Stimulated activated CD4-positive, alpha-beta T cell treated with anti-CD3 and anti-CD28 coated beads, TNF-alpha, amount 100 ng/mL, for 24 hours (primary cell): ENCODE measurements at regions not wholly inside any gene's neighbourhood (a gene's known extent, or its start where the extent isn't known, plus 50 kb on each side); places are given as distances from the start of the nearest gene placed in this dataset.

Experiments
- DNase-seq, 3 experiments: peaks; one replicate each; pipeline ENCODE4 v3.0.0-alpha.2; 2020; ENCODE audit warnings: low read depth in 3 of 3

GRCh38 chr3:30355622-30356021, 250.8 kb upstream of the TGFBR2 start:
- DNase-seq: no peak

GRCh38 chr3:30356866-30357753, 249.3 kb upstream of the TGFBR2 start:
- no peak for DNase-seq

DNA sequence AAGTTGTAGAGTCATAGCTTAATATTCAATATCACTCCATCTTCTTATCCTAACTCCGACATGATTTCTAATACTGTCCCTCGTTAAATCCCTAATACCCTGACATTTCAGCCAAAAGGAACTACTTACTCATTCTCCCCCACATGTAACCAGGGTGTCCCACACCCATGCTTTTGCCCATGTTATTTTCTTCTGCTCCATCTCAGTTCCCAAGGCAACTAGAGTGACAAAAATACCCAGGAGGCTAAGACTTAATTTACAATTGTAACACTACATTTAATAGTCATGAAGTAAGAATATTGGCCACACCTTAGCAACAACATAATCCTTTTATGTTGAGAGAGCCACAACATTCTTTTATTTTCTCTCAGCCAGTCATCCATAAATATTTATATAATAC, 248.5 kb upstream of the TGFBR2 start:
- no peak for DNase-seq

GRCh38 chr3:30358871-30359270, 247.5 kb upstream of the TGFBR2 start:
- no peak for DNase-seq

GRCh38 chr3:30368978-30369377, 237.4 kb upstream of the TGFBR2 start:
- DNase-seq: no peak

DNA sequence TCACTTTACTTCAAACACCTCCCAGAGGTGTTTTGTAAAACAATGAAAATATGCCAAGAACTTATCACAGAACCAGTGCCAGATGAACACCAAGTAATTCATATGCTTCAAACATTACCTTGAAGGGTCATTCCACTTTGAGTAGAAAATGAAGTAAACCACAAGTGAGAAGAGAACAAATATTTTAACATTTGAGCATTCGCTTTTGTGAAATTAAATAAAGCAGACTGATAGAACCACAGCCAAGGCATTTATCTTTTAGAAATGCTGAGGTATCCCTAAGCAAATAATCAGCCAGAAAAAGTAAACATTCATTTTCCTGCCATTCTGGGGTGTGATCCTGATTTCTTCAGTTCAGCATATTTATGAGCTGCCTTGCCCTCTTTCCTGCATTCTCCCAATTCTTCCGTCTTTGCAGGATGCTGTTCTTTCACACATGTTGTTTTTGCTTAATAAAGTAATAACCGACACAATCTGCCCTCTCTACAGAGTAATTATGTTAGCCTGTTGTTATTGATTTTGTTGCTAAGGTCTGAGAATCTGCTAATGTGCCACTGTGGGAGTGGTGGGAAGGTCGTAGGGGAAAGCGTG, 235.6 kb upstream of the TGFBR2 start:
- DNase-seq: no peak

GRCh38 chr3:30372837-30373236, 233.6 kb upstream of the TGFBR2 start:
- no peak for DNase-seq

- no peak for DNase-seq
Observed at GRCh38 chr3:30384546-30385072, 221.8 kb upstream of the TGFBR2 start.

DNA sequence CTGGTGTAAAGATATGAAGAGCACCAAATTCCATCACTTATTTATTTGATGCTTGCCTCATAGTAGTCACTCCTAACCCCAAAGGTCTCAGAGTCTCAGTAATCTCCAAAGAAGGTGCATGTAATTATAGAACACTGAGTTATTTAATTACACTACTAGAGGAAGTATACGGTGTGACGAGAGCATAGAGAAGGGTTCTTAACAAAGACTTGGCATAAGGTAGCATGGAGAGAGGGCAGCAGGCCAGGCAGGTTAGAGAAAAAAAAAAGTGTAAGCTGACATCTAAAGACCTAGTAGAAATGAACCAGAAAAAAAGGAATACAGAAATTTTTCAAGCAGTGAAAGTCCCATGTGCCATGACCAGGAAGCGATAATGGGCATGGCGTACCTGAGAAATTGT, 213.3 kb upstream of the TGFBR2 start:
- no peak for DNase-seq

DNA sequence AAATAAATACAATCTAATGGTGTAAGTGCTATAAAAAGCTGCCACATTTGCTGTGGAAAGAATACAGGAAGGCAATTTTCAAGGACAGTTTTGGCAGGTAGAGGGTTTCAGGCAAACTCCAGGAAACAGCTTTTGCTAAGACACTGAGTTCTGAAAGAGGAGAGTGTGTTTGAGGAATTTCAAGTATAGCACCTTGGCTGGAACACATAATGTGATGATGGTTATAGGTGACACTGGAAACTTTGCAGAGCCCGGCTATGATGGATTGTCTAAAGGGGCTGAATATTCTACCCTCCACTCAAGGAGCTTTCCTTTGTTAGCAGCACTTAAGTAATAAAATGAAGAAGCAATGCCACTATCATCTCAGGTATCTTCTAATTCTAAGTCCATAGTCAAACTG, 209.4 kb upstream of the TGFBR2 start:
- DNase-seq: no peak

DNA sequence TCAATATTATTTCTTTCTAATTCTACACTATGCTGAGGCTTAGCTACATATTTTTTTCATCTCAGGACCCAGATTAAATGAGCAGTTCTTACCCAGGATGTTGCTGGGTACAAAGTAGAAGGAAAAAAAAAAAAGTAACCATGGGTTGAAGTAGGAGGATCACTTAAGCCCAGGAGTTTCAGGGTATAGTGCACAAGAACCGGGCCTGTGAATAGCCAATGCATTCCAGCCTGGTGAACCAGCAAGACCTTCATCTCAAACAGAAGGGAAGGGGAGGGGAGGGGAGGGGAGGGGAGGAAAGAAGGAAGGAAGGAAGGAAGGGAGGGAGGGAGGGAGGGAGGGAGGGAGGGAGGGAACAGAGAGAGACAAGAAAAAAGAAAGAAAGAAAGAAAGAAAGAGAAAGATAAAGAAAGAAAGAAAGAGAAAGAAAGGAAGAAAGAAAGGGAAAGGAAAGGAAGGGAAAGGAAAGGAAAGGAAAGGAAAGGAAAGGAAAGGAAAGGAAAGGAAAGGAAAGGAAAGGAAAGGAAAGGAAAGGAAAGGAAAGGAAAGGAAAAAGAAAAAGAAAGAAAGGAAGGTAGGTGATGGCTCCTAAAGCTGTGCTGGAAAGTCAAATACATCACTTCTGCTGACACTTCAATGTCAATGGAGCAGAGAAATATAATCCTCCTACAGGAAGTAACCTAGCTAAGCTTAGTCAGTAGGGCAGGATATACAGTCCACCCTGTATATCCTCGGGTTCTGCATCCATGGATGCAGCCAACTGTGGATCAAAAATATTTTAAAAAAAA, 206.8 kb upstream of the TGFBR2 start:
- no peak for DNase-seq

GRCh38 chr3:30400926-30401325, 205.5 kb upstream of the TGFBR2 start:
- DNase-seq: no peak

DNA sequence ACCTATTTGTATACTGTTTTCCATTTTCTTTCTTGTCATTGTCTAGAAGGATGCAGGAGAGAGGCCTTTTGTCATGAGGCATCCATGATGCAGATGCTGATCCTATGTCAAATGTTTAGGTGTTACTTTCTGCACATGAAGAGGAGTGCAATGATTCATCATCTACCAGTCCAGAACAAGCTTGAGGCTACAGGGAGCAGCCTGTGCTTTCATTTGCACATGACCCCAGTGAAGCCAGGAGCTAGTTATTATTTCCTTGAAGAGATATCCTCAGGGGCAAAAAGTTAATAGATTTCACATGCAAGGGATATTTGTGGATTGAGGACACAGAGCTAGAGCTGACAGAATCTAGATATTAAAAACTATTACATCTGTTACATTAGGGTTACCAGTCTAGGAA, 204.4 kb upstream of the TGFBR2 start:
- DNase-seq: no peak

- DNase-seq: no peak
Observed at GRCh38 chr3:30407651-30408050, 198.8 kb upstream of the TGFBR2 start.

GRCh38 chr3:30408105-30408557, 198.3 kb upstream of the TGFBR2 start:
- DNase-seq: no peak

- DNase-seq: no peak
Observed at GRCh38 chr3:30418443-30418842, 188.0 kb upstream of the TGFBR2 start.

GRCh38 chr3:30421266-30421665, 185.1 kb upstream of the TGFBR2 start:
- no peak for DNase-seq

- DNase-seq: no peak
Observed at GRCh38 chr3:30426293-30426993, 180.0 kb upstream of the TGFBR2 start.

DNA sequence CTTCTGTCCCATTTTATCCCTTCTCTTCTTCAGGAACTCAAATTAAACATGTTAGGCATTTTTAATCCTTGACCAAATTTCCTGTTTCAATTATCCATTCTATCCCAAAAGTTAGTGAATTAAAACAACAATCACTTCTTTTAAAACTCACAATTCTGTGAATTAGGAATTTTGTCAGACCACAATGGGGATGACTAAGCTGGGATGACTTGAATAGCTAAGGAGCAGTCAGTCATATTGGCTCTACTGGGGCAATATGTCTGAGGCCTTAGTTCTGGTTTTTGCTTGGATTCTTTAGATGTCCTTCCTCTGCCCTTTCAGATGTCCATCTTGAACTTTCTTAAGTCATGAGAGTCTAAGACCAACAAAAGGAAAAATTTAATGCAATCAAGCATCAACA, 178.2 kb upstream of the TGFBR2 start:
- no peak for DNase-seq

DNA sequence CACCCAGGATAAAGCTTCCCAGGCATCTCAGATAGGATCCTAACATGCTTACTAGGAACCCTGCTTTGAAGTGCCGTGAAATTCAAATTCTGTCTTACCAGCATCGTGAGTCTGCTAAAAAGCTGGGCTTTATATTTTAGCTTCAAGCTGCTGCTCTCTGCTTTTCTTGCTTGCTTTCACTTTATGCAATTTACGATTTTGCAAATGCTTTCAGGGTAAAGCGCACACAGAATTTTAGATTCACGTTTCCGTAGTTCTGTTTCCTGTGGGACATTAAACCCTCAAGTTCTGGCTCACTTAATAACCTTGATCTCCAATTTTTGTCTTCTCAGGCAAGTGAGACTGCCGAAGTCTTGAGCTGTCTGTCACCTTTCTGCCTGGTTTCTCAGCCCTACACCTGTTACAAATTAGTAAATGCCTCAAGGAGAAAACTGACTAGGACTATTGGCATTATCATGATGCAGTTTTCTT, 170.5 kb upstream of the TGFBR2 start:
- no peak for DNase-seq

- no peak for DNase-seq
Observed at GRCh38 chr3:30437171-30437601, 169.2 kb upstream of the TGFBR2 start.
